NCI-H82 treated with DMSO at 0.1 percent for 48 hours (cell line): ENCODE measurements at regions not wholly inside any gene's neighbourhood (a gene's known extent, or its start where the extent isn't known, plus 50 kb on each side); places are given as distances from the start of the nearest gene placed in this dataset.
"Not testable (repeated sequence)": the region's sequence is repeated elsewhere in the genome, so short reads cannot be mapped to it uniquely, and the experiment has no call there.

ENCODE experiments used
- DNase-seq: peaks from one replicate; lab custom pipeline; 2025; ENCODE audit not compliant: unreplicated experiment; lab: John Stamatoyannopoulos, UW

DNA sequence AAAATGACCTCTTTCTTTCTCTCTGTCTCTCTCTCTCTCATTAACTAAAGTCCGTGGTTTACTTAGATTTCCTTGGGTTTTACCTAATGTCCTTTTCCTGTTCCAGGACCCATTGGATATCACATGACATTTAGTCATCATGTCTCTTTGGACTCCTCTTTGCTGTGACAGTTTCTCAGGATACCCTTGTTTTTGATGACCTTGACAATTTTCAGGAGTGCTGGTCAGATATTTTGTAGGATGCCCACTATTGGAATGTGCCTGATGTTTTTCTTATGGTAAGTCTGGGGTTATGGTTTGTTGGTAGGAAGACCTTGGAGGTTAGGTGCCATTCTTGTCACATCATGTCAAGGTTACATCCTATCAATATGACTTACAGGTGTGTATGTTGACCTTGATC, 199.2 kb upstream of the HTR1E start:
- DNase-seq: no peak

DNA sequence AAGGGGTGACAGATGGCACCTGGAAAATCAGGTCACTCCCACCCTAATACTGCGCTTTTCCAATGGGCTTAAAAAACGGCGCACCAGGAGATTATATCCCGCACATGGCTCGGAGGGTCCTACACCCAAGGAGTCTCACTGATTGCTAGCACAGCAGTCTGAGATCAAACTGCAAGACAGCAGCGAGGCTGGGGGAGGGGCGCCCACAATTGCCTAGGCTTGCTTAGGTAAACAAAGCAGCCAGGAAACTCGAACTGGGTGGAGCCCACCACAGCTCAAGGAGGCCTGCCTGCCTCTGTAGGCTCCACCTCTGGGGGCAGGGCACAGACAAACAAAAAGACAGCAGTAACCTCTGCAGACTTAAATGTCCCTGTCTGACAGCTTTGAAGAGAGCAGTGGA, 205.7 kb upstream of the HTR1E start:
- not testable (repeated sequence) for DNase-seq

- not testable (repeated sequence) for DNase-seq
Observed at GRCh38 chr6:86730772-86731171, 206.6 kb upstream of the HTR1E start.

GRCh38 chr6:86730216-86730615, 207.1 kb upstream of the HTR1E start:
- no peak for DNase-seq

DNA sequence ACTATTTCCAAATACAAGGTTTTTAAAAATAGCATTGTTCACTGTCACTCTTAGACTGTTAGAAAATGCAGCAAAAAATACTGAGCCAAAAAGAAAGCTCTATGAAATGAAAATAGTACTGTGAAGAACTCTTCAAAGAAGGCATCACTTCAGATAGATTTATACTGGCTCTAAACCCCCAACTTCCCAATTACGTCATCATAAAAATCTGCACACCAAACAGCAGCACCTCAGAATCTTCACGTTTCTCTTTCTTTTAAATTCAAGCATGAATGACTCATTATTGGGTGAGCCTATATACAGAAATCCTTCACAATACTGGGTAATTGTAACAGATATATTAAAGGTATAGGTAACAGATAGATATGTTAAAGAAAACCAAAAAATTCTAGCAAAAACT, 208.4 kb upstream of the HTR1E start:
- DNase-seq: no peak

GRCh38 chr6:86724695-86725094, 212.6 kb upstream of the HTR1E start:
- DNase-seq: no peak

DNA sequence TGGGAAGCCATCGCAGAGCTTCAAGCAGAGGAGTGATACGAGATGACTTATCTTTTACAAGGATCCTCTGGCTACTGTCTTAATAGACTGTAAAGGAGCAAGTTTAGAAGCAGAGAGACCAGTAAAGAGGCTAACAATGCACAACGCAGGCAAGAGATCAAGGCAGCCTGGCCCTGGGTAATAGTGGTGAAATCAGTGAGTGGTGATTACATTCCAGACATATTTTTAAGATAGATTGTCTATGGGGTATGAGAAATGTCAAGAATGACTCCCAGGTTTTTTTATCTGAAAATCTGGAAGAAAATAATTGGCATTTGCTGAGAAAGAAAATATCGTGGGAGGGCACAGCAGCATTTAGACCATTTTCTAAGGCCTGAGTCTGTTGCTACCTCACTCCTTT, 213.6 kb upstream of the HTR1E start:
- DNase-seq: no peak

- no peak for DNase-seq
Observed at GRCh38 chr6:86723151-86723550, 214.2 kb upstream of the HTR1E start.

GRCh38 chr6:86722131-86722530, 215.2 kb upstream of the HTR1E start:
- DNase-seq: no peak

DNA sequence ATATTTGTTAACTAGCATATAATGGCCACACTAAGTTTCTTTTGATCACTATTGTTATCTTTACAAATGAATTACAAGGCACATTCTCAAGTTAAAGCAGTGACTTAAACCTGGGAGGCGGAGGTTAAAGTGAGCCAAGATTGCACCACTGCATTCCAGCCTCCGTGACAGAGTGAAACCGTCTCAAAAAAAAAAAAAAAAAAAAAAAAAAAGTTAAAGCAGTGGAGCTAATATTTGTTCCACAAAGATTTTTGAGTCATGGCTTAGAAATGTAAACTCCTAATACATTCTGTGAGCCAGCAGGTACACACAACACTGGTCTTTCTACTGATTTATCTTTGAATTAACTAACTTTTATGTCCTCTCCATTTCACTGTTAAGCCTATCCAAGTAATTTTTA, 221.7 kb upstream of the HTR1E start:
- no peak for DNase-seq

GRCh38 chr6:86712039-86712438, 225.3 kb upstream of the HTR1E start:
- no peak for DNase-seq

GRCh38 chr6:86707545-86708120, 229.7 kb upstream of the HTR1E start:
- DNase-seq: no peak

DNA sequence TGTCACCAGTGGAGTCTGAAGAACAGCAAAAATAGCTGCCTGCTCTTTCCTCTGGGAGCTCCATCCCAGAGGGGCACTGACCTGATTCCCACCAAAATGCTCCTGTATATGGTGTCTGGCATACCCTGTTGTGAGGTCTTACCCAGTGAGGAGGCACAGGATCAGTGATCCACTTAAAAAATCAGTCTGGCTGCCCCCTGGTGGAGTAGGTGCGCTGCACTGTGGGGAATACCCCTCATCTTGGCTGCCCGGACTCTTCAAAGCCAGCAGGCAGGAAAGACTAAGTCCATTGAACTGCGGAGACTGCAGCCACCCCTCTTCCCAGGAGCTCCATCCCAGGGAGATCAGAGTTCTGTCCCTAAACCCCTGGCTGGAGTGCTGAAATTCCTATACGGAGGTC, 230.9 kb upstream of the HTR1E start:
- no peak for DNase-seq

DNA sequence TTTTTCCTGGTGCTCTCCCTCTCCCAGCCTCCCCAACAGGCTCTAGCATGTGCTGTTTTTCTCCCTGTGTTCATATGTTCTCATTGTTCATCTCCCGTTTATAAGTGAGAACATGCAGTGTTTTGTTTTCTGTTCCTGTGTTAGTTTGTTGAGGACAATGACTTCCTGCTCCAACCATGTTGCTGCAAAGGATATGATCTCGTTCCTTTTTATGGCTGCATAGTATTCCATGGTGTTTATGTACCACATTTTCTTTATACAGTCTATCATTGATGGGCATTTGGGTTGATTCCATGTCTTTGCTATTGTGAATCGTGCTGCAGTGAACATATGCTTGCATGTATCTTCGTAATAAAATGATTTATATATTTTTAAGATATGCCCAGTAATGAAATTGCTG, 236.1 kb upstream of the HTR1E start:
- DNase-seq: not testable (repeated sequence)

DNA sequence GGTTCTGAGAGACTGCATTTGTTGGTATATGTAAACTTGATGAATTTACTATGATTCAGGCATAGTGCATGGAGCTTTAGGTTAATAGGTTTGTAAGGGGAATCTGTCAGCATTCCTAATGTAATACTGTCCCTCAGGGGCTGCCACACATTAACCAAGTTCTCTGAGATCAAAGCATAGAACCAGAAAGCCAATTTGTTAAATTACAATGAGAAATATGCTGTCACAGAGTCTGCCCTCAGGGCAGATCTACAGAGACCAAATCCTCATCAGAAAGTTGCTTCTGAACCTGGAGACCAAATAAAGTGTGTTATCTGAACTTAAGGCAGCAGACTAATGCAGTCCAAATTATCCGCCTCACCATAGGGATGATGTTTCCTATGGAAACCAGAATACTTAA, 250.8 kb upstream of the HTR1E start:
- DNase-seq: no peak

DNA sequence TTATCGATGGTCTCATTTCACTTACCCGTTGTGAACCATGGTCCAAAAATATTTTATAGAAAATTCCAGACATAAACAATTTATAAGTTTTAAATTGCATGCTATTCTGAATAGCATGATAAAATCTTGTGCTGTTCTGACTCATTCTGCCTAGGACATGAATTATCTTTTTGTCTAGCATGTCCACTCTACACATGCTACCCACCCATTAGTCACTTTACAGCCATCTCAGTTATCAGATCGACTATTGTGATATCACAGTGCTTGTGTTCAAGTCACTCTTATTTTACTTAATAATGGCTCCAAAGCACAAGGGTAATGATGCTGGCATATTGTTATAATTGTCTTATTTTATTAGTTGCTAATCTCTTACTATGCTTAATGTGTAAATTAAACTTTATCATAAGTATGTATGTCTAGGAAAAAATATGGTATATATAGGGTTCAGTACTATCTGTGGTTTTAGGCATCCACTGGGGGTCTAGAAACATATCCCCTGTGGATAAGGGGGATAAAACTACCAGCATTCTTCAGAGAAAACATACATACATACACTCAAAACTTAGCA, 252.0 kb upstream of the HTR1E start:
- no peak for DNase-seq

- DNase-seq: no peak
Observed at GRCh38 chr6:86683132-86683908, 254.0 kb upstream of the HTR1E start.

DNA sequence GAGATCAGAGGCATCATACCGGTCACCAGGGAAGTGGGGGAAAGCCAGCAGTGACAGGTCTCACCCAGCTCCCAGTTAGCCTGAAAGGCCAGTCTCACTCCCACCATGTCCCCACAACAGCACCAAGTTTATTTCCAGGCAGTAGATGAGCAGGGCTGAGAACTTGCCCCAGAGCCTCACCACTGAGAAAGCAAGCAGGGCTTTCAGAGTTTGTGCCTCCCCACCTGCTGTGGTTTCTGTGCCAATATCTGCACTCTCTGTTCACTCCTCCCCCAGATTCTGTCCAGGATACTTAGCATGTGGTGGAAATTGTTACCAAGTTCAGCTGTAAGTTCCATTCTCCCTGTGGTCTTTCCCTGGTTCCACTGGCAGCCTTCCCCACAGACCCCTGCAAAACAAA, 255.0 kb upstream of the HTR1E start:
- no peak for DNase-seq

GRCh38 chr6:86681140-86681539, 256.2 kb upstream of the HTR1E start:
- not testable (repeated sequence) for DNase-seq

- not testable (repeated sequence) for DNase-seq
Observed at GRCh38 chr6:86672125-86672524, 265.2 kb upstream of the HTR1E start.

- DNase-seq: no peak
Observed at GRCh38 chr6:86657192-86657591, 280.1 kb upstream of the HTR1E start.

GRCh38 chr6:86629123-86629522, 308.2 kb upstream of the HTR1E start:
- DNase-seq: no peak

- DNase-seq: no peak
Observed at GRCh38 chr6:86619428-86619827, 317.9 kb upstream of the HTR1E start.
